LNCaP clone FGC (cell line): ENCODE measurements at regions not wholly inside any gene's neighbourhood (a gene's known extent, or its start where the extent isn't known, plus 50 kb on each side); places are given as distances from the start of the nearest gene placed in this dataset.

ENCODE experiments used
- DNase-seq: peaks from one replicate; pipeline ENCODE4 v3.0.0-alpha.2; 2011; ENCODE audit warnings: low read depth
- H3K4me3 ChIP-seq: 2 replicates; pipeline ENCODE4 v1.5.1; 2011; ENCODE audit warnings: mild to moderate bottlenecking, low read depth, low read length, control low read depth
- CTCF ChIP-seq: IDR thresholded peaks from 2 replicates; pipeline ENCODE4 v1.5.1; 2012; ENCODE audit warnings: mild to moderate bottlenecking; ENCODE audit not compliant: control insufficient read depth, insufficient read depth; ENCODE audit errors: extremely low read depth

- no peak for TF ChIP-seq CTCF
- DNase-seq = no peak
- H3K4me3 ChIP-seq = no peak overlapping the region
Observed at GRCh38 chr2:2738684-2739083, 407.6 kb upstream of the MYT1L start.

DNA sequence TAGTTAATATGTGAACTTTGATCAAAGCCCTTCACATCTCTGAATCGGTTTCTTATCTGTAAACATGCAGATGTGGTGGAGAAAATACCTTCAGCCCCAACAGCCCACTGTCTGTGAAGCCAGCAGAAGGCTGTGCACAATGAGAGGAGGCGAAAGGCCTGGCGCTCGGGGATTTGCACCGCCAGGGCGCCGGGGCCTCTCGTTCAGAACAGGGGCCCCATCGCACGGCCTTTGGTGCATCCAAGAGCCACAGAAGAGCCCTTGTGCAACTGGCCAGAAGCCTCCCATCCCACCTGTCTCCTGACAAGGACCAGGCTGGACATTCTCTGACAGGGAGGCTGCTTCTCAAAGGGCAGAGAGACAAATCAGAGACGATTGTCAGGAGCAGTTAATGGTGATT lies 407.2 kb upstream of the MYT1L start:
- no peak for TF ChIP-seq CTCF
- H3K4me3 ChIP-seq = no peak overlapping the region
- no peak for DNase-seq

GRCh38 chr2:2735041-2735440 lies 404.0 kb upstream of the MYT1L start:
- TF ChIP-seq CTCF = no peak
- H3K4me3 ChIP-seq = no peak overlapping the region
- DNase-seq = no peak

DNA sequence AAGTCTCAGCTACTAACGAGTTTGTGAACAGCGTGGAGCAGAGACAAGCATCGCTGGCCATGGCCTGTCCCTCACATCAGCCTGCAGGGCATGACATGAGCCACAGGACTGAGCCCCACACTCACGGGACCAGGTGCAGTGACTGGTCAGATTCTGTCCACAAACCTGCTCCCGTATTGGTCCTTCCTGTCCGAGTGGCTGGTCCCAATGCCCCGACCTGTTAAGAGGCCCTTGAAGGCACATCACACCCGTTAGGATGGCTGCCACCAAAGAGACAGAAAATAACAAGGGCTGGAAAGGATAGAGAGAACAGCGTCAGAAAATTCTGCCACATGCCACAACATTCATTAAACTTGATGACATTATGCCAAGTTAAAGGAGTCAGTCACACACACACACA lies 403.2 kb upstream of the MYT1L start:
- TF ChIP-seq CTCF = no peak
- DNase-seq = no peak
- H3K4me3 ChIP-seq = no peak overlapping the region

GRCh38 chr2:2733818-2734217 lies 402.7 kb upstream of the MYT1L start:
- H3K4me3 ChIP-seq = no peak overlapping the region
- no peak for TF ChIP-seq CTCF
- DNase-seq = no peak

- H3K4me3 ChIP-seq = no peak overlapping the region
- no peak for DNase-seq
- TF ChIP-seq CTCF = no peak
Observed at GRCh38 chr2:2732331-2733119, 401.4 kb upstream of the MYT1L start.

- TF ChIP-seq CTCF = no peak
- DNase-seq = no peak
- no peak overlapping the region for H3K4me3 ChIP-seq
Observed at GRCh38 chr2:2731816-2732284, 400.8 kb upstream of the MYT1L start.
